Epithelial cell of proximal tubule (primary cell): ENCODE measurements at regions not wholly inside any gene's neighbourhood (a gene's known extent, or its start where the extent isn't known, plus 50 kb on each side); places are given as distances from the start of the nearest gene placed in this dataset.

ENCODE experiments used
- DNase-seq: peaks from one replicate; pipeline ENCODE4 v3.0.0-alpha.2; 2011; ENCODE audit warnings: low read depth
- H3K4me3 ChIP-seq: 2 replicates; pipeline ENCODE4 v1.5.1; 2011; ENCODE audit warnings: low read depth, mild to moderate bottlenecking, low read length
- TF ChIP-seq, protein P1 (sequence below): conservative IDR thresholded peaks from 2 replicates; pipeline ENCODE4 v1.5.1; 2012; ENCODE audit warnings: low read depth, mild to moderate bottlenecking, low read length

DNA sequence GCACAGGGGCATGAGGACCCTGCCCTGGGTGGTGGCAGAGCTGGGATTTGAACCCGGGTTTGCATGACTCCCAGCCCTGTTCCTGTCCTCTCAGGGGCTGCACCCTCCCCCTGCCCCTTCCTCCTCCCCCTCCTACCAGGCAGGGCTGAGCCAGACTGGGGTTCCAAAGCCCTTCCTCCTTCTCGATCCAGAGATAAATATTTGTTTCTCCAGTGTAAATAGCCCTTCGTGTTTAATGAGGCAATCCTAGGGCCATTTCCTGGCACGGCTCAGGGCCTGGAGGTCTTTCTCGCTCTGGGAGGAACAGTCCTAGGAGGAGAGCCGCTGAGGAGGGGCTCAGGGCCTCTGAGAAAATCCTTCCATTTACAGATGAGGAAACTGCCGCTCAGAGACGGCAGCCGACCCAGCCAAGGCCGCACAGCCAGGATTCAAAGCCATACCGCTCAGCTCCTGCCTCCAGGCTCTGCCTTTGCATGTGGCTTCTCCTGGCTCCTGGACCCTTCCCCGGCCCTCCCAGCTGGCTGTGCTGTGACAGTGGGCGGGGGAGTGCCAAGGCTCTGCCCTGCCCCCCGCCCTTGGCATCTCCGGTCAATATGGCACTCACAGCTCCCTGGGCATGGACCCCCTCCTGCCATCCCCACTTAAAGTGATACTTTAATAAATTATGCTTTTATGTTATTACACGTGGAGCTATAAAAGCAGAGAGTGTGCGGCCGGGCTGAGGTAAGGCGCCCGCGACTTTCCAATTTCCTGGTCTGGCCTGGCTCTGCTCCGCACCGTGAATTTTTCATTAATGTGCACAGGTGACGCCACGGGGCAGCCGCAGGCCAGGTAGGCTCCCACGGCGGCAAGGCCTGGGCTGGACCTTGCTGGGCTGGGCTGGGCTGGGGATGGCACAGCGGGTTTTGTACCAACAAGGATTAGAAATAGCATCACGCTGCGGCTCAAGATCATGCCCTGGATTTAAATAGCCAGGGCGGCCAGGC is 114.7 kb upstream of the WNT4 start:
- TF ChIP-seq, protein P1, sequence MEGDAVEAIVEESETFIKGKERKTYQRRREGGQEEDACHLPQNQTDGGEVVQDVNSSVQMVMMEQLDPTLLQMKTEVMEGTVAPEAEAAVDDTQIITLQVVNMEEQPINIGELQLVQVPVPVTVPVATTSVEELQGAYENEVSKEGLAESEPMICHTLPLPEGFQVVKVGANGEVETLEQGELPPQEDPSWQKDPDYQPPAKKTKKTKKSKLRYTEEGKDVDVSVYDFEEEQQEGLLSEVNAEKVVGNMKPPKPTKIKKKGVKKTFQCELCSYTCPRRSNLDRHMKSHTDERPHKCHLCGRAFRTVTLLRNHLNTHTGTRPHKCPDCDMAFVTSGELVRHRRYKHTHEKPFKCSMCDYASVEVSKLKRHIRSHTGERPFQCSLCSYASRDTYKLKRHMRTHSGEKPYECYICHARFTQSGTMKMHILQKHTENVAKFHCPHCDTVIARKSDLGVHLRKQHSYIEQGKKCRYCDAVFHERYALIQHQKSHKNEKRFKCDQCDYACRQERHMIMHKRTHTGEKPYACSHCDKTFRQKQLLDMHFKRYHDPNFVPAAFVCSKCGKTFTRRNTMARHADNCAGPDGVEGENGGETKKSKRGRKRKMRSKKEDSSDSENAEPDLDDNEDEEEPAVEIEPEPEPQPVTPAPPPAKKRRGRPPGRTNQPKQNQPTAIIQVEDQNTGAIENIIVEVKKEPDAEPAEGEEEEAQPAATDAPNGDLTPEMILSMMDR = no peak
- DNase-seq = no peak
- no peak overlapping the region for H3K4me3 ChIP-seq

DNA sequence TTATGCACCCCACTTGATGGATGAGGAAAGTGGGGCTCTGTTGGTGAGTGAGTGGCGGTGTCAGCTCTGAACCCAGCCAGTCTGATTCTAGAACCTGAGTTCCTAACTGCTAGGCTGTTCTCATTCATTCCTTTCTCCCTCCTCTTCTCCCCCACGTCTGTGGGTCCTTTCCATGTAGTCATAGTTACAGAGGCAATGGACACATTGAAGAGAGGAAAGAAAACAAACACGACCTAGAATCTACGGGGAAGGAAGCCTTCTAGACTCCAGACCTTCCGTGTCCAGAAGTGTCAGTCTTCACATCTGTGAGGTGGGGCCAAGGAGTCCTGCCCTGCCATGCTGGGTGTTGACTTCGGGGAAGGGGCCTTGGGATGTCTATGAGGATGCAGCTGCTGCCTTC is 115.8 kb upstream of the WNT4 start:
- no peak for DNase-seq
- TF ChIP-seq, protein P1 = no peak

DNA sequence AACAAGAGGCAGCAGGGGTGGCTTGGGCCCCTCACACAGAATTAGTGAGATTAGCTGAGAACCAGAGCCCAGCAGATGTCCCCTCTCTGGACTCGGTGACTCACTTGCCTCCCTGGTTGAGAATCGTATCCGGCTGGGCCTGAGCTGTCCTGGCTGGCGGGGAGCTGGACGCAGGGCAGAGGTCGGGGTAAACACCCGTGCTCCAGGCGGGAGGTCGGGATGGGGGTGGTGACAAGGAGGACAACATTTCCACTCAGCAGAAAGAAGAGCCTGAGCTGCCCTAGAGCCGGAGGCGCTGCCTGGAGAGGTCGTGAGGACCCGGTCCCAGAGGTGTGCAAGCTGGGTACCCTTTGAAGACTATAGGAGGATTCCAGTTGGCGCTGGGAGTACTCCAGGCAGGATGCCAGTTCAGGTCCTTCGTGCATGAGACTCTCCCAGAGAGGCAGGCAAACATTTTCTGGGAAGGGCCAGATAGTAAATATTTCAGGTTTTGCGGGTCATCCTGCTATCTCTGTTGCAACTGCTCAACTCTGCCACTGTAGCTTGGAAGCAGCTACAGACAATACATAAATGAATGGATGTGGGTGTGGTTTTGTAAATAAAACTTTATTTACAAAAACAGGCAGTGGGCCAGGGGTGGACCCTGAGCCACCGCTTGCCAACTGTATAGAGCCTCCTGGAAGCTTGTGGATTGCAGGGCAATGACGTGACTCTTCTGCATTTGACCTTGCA is 116.8 kb upstream of the WNT4 start:
- TF ChIP-seq, protein P1 = no peak
- no peak overlapping the region for H3K4me3 ChIP-seq
- no peak for DNase-seq

More for the DNA sequence above, 115.8 kb upstream of the WNT4 start:
- no peak overlapping the region for H3K4me3 ChIP-seq

DNA sequence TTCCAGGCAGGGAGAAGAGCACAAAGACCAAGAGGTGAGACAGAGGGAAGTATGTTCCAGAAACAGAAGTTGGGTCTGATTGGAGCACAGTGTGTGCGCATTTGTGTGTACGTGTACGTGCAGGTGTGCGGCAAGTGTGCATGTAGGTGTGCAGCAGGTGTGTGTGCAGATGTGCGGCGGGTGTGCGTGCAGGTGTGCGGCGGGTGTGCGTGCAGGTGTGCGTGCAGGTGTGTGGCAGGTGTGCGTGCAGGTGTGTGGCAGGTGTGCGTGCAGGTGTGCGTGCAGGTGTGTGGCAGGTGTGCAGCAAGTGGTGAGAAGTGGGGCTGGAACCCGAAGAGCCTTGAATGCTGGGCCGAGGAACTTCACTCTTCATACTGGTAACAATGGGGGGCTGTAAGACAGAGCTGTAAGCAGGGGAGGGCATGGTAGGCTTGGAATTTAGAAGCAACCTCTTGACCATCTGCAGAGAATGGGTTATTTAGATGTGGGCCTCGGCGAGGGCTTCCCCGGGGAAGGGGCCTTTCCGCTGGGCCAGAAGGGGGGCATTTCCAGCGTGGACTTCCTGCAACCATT is 118.0 kb upstream of the WNT4 start:
- no peak for DNase-seq
- TF ChIP-seq, protein P1 = no peak
- H3K4me3 ChIP-seq = no peak overlapping the region

DNA sequence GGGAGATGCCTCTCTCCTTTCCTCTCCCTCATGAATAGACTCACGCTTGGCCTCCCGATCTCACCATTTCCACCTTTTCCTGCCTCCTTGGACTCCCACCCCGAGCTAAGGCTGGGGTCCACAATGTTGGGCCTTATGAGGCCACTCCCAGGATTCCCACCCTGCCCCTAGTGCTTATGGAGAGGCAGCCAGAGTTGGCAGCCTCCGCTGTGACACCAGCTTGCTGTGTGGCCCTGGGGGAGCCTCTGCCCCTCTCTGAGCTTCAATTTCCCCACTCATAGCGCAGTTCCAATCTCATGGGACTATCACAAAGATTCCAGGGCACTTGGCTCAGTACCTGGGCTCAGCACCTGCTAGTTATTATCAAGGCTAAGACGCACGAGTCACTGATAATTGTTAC is 118.7 kb upstream of the WNT4 start:
- H3K4me3 ChIP-seq = no peak overlapping the region
- no peak for DNase-seq

DNA sequence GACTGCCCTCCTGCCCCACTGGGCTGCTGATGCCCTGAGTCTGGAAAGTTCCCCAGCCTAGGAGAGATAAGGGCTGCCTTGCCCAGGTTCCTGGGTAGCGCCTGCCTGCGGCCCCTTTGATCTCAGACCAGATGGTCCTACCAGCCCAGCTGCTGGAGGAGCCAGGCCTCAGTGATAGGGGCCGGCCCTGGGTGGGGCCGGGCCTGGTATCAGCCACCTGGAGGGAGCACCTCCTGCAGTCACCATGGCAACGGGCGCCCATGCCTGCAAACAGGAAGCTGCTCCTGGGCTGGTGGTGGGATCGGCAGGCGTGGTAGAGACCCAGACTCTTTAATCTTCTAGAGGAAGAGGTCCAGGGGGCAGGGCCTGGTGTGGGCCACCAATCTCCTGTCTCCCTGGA is 119.7 kb upstream of the WNT4 start:
- TF ChIP-seq, protein P1 = no peak

More for the DNA sequence above, 118.7 kb upstream of the WNT4 start:
- TF ChIP-seq, protein P1 = no peak

More for the DNA sequence above, 119.7 kb upstream of the WNT4 start:
- H3K4me3 ChIP-seq = no peak overlapping the region
- DNase-seq = no peak
